ENCODE measurements at regions not wholly inside any gene's neighbourhood (a gene's known extent, or its start where the extent isn't known, plus 50 kb on each side); places are given as distances from the start of the nearest gene placed in this dataset.

- H3K4me3 ChIP-seq (ENCODE audit: low read length), result no peak overlapping the region
- no peaks in the 10 kb centered on the region for H3K79me2 ChIP-seq (replicated peaks; ENCODE audit: insufficient read depth, low read length)
- H3K27ac ChIP-seq (ENCODE audit: low read length), result no peak overlapping the region
- no peaks in the 10 kb centered on the region for H4K20me1 ChIP-seq (ENCODE audit: insufficient read depth)
- no peaks in the 10 kb centered on the region for H3K9me3 ChIP-seq (ENCODE audit: low read length)
- H3K9ac ChIP-seq (ENCODE audit: low read length), result no peak overlapping the region
- no peak overlapping the region for H2AFZ ChIP-seq (ENCODE audit: low read depth, low read length)
- no peaks in the 10 kb centered on the region for H3K36me3 ChIP-seq (ENCODE audit: insufficient read depth, low read length)
- no peak overlapping the region for H3K4me2 ChIP-seq (ENCODE audit: low read length)
- peaks cover 4% of the 10 kb centered on the region for H3F3A ChIP-seq (ENCODE audit: insufficient read depth, low read length, poor library complexity, severe bottlenecking)
- no peaks in the 10 kb centered on the region for H3K27me3 ChIP-seq (ENCODE audit: insufficient read depth, low read depth, low read length)
- H3K9me2 ChIP-seq (ENCODE audit: insufficient read depth, low read length), result no peaks in the 10 kb centered on the region
- no peak for TF ChIP-seq REST (IDR thresholded peaks at IDR 0.05; ENCODE audit: borderline replicate concordance)
- no peak for TF ChIP-seq RAD21 (conservative IDR thresholded peaks at IDR 0.05)
- TF ChIP-seq TAF1 (IDR thresholded peaks at IDR 0.05; ENCODE audit: low read depth), result no peak
- no peak for TF ChIP-seq MXI1 (conservative IDR thresholded peaks at IDR 0.05; ENCODE audit: poor library complexity, severe bottlenecking)
- TF ChIP-seq CTCF (IDR thresholded peaks at IDR 0.05; ENCODE audit: poor library complexity, severe bottlenecking), result no peak
- no peak for TF ChIP-seq POLR2AphosphoS5 (IDR thresholded peaks at IDR 0.05)
- TF ChIP-seq EZH2 (IDR thresholded peaks at IDR 0.05; ENCODE audit: borderline replicate concordance, insufficient read depth, low read length, poor library complexity, severe bottlenecking), result no peak
- no peak for TF ChIP-seq SMC3 (conservative IDR thresholded peaks at IDR 0.05; ENCODE audit: poor library complexity)
- no peak for TF ChIP-seq EP300 (conservative IDR thresholded peaks at IDR 0.05; ENCODE audit: poor library complexity, severe bottlenecking)
These were observed 316.3 kb upstream of the NECTIN3 start for GRCh38 chr3:110755345-110755744.

DNA sequence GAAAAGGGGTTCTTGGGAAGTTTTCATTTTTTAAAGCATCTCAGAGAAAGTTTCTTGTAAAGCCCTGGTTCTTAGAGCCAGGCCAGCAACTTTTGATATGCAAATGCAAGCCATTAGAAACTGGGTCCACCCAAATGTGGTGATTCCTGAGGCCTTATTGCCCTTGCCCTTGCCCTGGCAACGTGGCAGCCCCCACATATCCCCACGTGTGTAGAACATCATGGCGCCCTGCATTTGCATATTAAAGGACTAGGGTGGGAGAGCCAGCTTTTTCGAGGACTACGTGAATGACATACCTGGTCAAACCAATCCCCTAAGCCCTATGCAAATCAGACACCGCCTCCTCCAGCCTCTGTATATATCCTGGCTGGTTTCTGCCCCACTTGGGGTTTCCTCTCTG lies 314.9 kb upstream of the NECTIN3 start:
- no peak overlapping the region for H3K27ac ChIP-seq (ENCODE audit: low read length)
- no peaks in the 10 kb centered on the region for H3K36me3 ChIP-seq (ENCODE audit: insufficient read depth, low read length)
- H3K4me2 ChIP-seq (ENCODE audit: low read length), result no peak overlapping the region
- no peaks in the 10 kb centered on the region for H3K9me2 ChIP-seq (ENCODE audit: insufficient read depth, low read length)
- H3K9me3 ChIP-seq (ENCODE audit: low read length), result no peaks in the 10 kb centered on the region
- no peaks in the 10 kb centered on the region for H3K79me2 ChIP-seq (replicated peaks; ENCODE audit: insufficient read depth, low read length)
- H3F3A ChIP-seq (ENCODE audit: insufficient read depth, low read length, poor library complexity, severe bottlenecking), result peaks cover 4% of the 10 kb centered on the region
- no peaks in the 10 kb centered on the region for H3K27me3 ChIP-seq (ENCODE audit: insufficient read depth, low read depth, low read length)
- no peaks in the 10 kb centered on the region for H4K20me1 ChIP-seq (ENCODE audit: insufficient read depth)
- no peak overlapping the region for H3K9ac ChIP-seq (ENCODE audit: low read length)
- H3K4me3 ChIP-seq (ENCODE audit: low read length), result no peak overlapping the region
- TF ChIP-seq EP300 (conservative IDR thresholded peaks at IDR 0.05; ENCODE audit: poor library complexity, severe bottlenecking) (no peak), TAF1 (IDR thresholded peaks at IDR 0.05; ENCODE audit: low read depth) (no peak), POLR2AphosphoS5 (IDR thresholded peaks at IDR 0.05) (no peak), MXI1 (conservative IDR thresholded peaks at IDR 0.05; ENCODE audit: poor library complexity, severe bottlenecking) (no peak), SMC3 (conservative IDR thresholded peaks at IDR 0.05; ENCODE audit: poor library complexity) (no peak), EZH2 (IDR thresholded peaks at IDR 0.05; ENCODE audit: borderline replicate concordance, insufficient read depth, low read length, poor library complexity, severe bottlenecking) (no peak), RAD21 (conservative IDR thresholded peaks at IDR 0.05) (no peak), CTCF (IDR thresholded peaks at IDR 0.05; ENCODE audit: poor library complexity, severe bottlenecking) (no peak), REST (IDR thresholded peaks at IDR 0.05; ENCODE audit: borderline replicate concordance) (no peak)
- no peak overlapping the region for H2AFZ ChIP-seq (ENCODE audit: low read depth, low read length)
